ENCODE measurements at regions not wholly inside any gene's neighbourhood (a gene's known extent, or its start where the extent isn't known, plus 50 kb on each side); places are given as distances from the start of the nearest gene placed in this dataset.

DNA sequence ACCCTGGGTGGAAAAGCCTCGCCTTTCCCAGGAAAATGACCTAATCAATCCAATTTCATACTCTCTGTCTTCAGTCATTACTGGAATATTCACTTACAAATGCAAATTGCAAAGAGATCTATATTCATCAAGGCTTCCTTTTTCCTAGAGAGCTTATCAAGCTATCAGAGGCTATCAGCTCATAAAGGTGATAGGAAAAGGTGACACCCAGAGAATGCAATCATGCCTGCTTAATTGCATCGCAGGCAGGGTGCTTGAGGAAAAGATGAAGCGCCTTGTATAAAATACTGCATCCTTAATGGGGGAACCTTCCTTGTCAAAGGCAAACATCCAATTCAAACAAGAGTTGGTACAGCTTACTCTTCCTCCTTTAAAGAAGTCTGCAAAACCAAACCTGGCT is 59.7 kb downstream of the SHANK2 start:
- Mint-ChIP-seq H3K27ac (no peak overlapping the region), H3K4me1 (ENCODE audit: low read depth) (no peaks in the 10 kb centered on the region), H3K36me3 (ENCODE audit: low read depth) (no peaks in the 10 kb centered on the region), H3K27me3 (no peaks in the 10 kb centered on the region), H3K4me3 (no peak overlapping the region), H3K9me3 (no peaks in the 10 kb centered on the region)
- ChIA-PET POLR2A (no interaction called here), CTCF (no interaction called here)
- no peak for ATAC-seq
- TF ChIP-seq, protein P1, sequence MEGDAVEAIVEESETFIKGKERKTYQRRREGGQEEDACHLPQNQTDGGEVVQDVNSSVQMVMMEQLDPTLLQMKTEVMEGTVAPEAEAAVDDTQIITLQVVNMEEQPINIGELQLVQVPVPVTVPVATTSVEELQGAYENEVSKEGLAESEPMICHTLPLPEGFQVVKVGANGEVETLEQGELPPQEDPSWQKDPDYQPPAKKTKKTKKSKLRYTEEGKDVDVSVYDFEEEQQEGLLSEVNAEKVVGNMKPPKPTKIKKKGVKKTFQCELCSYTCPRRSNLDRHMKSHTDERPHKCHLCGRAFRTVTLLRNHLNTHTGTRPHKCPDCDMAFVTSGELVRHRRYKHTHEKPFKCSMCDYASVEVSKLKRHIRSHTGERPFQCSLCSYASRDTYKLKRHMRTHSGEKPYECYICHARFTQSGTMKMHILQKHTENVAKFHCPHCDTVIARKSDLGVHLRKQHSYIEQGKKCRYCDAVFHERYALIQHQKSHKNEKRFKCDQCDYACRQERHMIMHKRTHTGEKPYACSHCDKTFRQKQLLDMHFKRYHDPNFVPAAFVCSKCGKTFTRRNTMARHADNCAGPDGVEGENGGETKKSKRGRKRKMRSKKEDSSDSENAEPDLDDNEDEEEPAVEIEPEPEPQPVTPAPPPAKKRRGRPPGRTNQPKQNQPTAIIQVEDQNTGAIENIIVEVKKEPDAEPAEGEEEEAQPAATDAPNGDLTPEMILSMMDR (IDR thresholded peaks at IDR 0.05) = no peak
- DNase-seq = no peak
- intact Hi-C loops (cut with micrococcal nuclease) = no loop called here

DNA sequence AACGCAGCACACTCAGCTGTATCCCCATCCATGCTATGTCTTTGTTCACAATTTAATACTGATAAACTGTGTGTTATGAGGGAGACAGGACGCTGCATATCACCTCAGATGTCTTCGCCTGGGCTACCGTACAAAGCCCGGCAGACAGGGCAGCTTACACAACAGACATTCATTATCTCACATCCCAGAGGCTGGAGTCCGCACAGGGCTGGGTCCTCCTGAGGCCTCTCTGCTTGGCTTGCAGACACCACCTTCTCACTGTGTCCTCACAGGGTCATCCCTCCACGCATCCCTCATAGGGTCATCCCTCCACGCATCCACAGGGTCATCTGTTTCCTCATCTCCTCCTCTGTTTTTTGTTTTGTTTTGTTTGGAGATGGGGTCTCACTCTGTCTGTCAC is 61.2 kb downstream of the SHANK2 start:
- Mint-ChIP-seq H3K36me3 (ENCODE audit: low read depth) (no peaks in the 10 kb centered on the region), H3K9me3 (no peaks in the 10 kb centered on the region), H3K4me1 (ENCODE audit: low read depth) (no peaks in the 10 kb centered on the region), H3K27me3 (no peaks in the 10 kb centered on the region), H3K27ac (no peak overlapping the region), H3K4me3 (no peak overlapping the region)
- ChIA-PET CTCF (interaction anchor here (1.0 kb wide), 1 partner anchor 10 kb away, joined by 3 read pairs; no protein-coding TSS in a partner anchor), POLR2A (no interaction called here)
- intact Hi-C loops (cut with micrococcal nuclease) = no loop called here
- DNase-seq (no peak), ATAC-seq (no peak)
- TF ChIP-seq, protein P1 (IDR thresholded peaks at IDR 0.05) = no peak

DNA sequence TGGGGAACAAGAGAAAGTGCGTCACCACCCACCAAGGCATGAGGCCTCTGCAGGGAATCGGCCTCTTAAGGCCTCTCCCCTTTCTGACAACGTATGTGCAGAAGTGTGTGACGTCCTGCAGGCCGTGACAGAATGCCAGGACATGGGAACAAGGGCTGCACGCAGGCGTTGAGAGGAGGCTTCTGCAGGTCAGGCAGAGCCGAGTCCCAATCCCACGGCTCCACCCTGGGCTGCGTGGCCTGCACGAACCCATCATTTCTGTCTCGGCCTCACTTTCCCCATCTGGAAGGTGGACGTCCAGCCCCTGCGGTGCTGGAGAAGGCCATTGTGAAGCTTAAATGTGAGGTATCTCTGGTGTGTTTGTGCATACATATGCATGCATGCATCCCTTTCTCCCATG is 61.8 kb downstream of the SHANK2 start:
- Mint-ChIP-seq H3K4me3 (no peak overlapping the region), H3K4me1 (ENCODE audit: low read depth) (no peaks in the 10 kb centered on the region), H3K36me3 (ENCODE audit: low read depth) (no peaks in the 10 kb centered on the region), H3K27me3 (no peaks in the 10 kb centered on the region), H3K27ac (no peak overlapping the region), H3K9me3 (no peaks in the 10 kb centered on the region)
- no peak for DNase-seq
- ChIA-PET POLR2A (no interaction called here), CTCF (no interaction called here)
- intact Hi-C loops (cut with micrococcal nuclease) = no loop called here
- TF ChIP-seq, protein P1 (IDR thresholded peaks at IDR 0.05) = no peak
- ATAC-seq = no peak

DNA sequence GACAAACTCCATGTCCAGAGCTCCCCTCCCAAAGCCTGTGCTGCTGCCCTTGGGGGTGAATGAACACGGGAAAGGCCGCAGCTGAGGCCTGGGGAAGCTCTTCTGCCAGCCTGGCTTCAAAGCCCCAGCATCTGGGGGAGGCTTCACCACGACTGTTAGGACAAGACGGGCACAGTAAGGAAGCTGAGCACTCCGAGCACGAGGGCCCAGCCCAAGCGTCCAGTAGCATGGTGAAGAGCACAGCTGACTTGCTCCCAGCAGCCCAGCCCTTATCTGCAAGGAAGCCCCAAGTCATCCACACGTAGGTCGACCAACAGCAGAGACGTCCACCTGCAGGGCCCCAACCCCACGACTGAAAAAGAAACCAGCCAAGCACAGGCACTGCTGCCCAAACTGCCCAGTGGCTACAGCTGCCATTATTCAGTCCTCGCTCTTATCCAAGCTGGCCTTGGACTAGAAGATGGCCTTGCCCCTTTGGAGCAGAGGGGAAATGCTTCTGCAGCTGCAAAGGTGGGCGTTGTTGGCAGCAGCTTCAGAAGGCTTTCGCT is 62.5 kb downstream of the SHANK2 start:
- H3K4me3 Mint-ChIP-seq = no peak overlapping the region
- H3K27me3 Mint-ChIP-seq = no peaks in the 10 kb centered on the region
- H3K4me1 Mint-ChIP-seq (ENCODE audit: low read depth) = no peaks in the 10 kb centered on the region
- ATAC-seq (no peak), DNase-seq (no peak)
- H3K27ac Mint-ChIP-seq = no peak overlapping the region
- POLR2A ChIA-PET = no interaction called here
- intact Hi-C loops (cut with micrococcal nuclease) = no loop called here
- CTCF ChIA-PET = no interaction called here
- H3K36me3 Mint-ChIP-seq (ENCODE audit: low read depth) = no peaks in the 10 kb centered on the region
- TF ChIP-seq, protein P1 (IDR thresholded peaks at IDR 0.05) = no peak
- H3K9me3 Mint-ChIP-seq = no peaks in the 10 kb centered on the region

DNA sequence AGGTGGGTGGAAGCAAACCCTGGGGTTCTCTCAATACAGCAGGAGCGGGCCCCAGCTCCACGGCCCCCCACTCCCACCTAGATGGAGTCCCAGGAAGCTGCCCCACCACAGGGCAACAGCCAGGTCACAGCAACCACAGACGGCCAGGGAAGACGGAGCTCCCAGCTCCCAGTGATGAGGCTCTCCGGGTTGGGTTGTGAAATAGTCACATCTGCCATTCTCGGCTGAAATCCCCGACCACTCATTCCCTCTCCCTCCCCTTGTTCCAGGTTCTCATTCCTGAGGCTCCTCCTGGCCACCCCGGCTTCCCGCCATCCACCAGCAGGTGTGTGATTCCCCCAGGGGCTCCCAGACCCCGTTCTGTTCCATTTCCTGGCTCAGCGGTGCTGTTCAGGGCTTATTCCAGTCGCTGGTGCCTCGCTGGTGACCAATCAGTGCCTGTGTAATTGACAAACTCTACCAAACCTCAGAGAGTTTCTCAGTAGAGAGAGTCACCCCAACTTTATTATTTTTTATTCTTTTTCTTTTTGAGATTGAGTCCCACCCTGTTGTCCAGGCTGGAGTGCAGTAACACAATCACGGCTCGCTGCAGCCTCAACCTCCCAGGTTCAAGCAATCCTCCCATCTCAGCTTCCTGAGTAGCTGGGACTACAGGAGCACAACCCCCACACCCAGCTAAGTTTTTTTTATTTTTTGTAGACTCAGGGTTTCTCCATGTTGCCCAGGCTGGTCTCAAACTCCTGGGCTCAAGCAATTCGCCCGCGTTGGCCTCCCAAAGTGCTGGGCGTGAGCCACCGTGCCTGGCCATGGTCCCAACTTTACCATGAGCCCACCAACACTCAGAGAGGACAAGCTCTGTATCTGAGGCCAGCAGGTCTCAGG is 63.2 kb downstream of the SHANK2 start:
- H3K27ac Mint-ChIP-seq = no peak overlapping the region
- no peaks in the 10 kb centered on the region for H3K27me3 Mint-ChIP-seq
- H3K4me1 Mint-ChIP-seq (ENCODE audit: low read depth) = no peaks in the 10 kb centered on the region
- TF ChIP-seq, protein P1 (IDR thresholded peaks at IDR 0.05) = no peak
- no peak for ATAC-seq
- intact Hi-C loops (cut with micrococcal nuclease) = no loop called here
- CTCF ChIA-PET = no interaction called here
- H3K36me3 Mint-ChIP-seq (ENCODE audit: low read depth) = no peaks in the 10 kb centered on the region
- H3K4me3 Mint-ChIP-seq = no peak overlapping the region
- POLR2A ChIA-PET = interaction anchor here (1.2 kb wide), 1 partner anchor 11 kb away, joined by 3 read pairs; no protein-coding TSS in a partner anchor
- no peaks in the 10 kb centered on the region for H3K9me3 Mint-ChIP-seq
- no peak for DNase-seq

All from activated CD8-positive, alpha-beta T cell treated with anti-CD3 and anti-CD28 coated beads for 36 hours (primary cell).